ENCODE measurements at regions not wholly inside any gene's neighbourhood (a gene's known extent, or its start where the extent isn't known, plus 50 kb on each side); places are given as distances from the start of the nearest gene placed in this dataset.

GRCh38 chr10:108598831-108599230 lies 1324.5 kb downstream of the XPNPEP1 start:
- Histone ChIP-seq H3K4me1 (ENCODE audit: insufficient read depth, low read length) (peaks cover 6% of the 10 kb centered on the region), H4K91ac (ENCODE audit: insufficient read length, low read depth, low read length) (no peak overlapping the region), H3K4ac (ENCODE audit: low read depth, low read length) (no peak overlapping the region), H3K9me3 (ENCODE audit: control insufficient read depth, low read depth, low read length) (no peaks in the 10 kb centered on the region), H3K79me1 (ENCODE audit: insufficient read depth, low read depth, low read length, poor library complexity, severe bottlenecking) (no peaks in the 10 kb centered on the region), H3K4me2 (ENCODE audit: insufficient read depth, insufficient read length, low read length) (no peak overlapping the region), H3K14ac (ENCODE audit: insufficient read depth, low read length) (no peak overlapping the region), H2BK20ac (ENCODE audit: low read depth, low read length, poor library complexity, severe bottlenecking) (no peak overlapping the region), H2BK15ac (ENCODE audit: low read depth, low read length) (no peak overlapping the region), H3K23ac (ENCODE audit: insufficient read length, low read depth, low read length) (no peak overlapping the region), H2AK5ac (ENCODE audit: insufficient read length, low read length) (no peak overlapping the region), H4K5ac (ENCODE audit: insufficient read length, low read depth, low read length) (no peak overlapping the region), H3K56ac (ENCODE audit: insufficient read length, low read depth, low read length) (no peak overlapping the region), H3K27me3 (ENCODE audit: insufficient read depth, low read length) (peaks cover 56% of the 10 kb centered on the region), H2BK120ac (ENCODE audit: low read depth, low read length, poor library complexity, severe bottlenecking) (no peak overlapping the region), H4K8ac (replicated peaks; ENCODE audit: insufficient read length, low read depth, low read length) (no peak overlapping the region), H3K79me2 (ENCODE audit: insufficient read depth, low read length) (no peaks in the 10 kb centered on the region), H4K20me1 (ENCODE audit: control insufficient read depth, insufficient read depth, insufficient read length) (no peaks in the 10 kb centered on the region), H3T11ph (ENCODE audit: low read length) (no peak overlapping the region), H3K18ac (ENCODE audit: insufficient read length, low read depth, low read length) (no peak overlapping the region), H3K27ac (ENCODE audit: insufficient read length, low read depth, low read length) (no peak overlapping the region), H3K23me2 (ENCODE audit: insufficient read length, low read depth, low read length, poor library complexity, severe bottlenecking) (no peaks in the 10 kb centered on the region), H3K9ac (ENCODE audit: extremely low read depth, insufficient read length, low read length) (no peak overlapping the region), H2BK12ac (ENCODE audit: insufficient read length, low read depth, low read length) (no peak overlapping the region), H2BK5ac (ENCODE audit: insufficient read length, low read length) (no peak overlapping the region), H2AFZ (ENCODE audit: low read length) (no peak overlapping the region)
- peak overlapping the region in 1 of 2 experiments; percentile 4; a peak in 1 of 5 replicates for H3K4me3 Mint-ChIP-seq
- peaks cover 40 to 47% of the 10 kb centered on the region in 2 experiments for H3K4me1 Mint-ChIP-seq
- H3K27ac Mint-ChIP-seq, result no peak overlapping the region; a peak in 1 of 7 replicates
- no peak for DNase-seq
- no peak for TF ChIP-seq CTCF (conservative IDR thresholded peaks at IDR 0.05)
- peaks cover 0 to 3% (median 3%) of the 10 kb centered on the region in 3 experiments; a peak in 2 of 7 replicates for H3K36me3 Mint-ChIP-seq (ENCODE audit: insufficient read depth in 1 of 3, low read depth in 3 of 3)
- H3K9me3 Mint-ChIP-seq, result peaks cover 0 to 5% of the 10 kb centered on the region in 2 experiments; a peak in 2 of 5 replicates
- H3K27me3 Mint-ChIP-seq (ENCODE audit: low read depth), result peaks cover 76% of the 10 kb centered on the region

All from H9 (cell line).